Activated B cell treated with CpG ODN at 0.5 μM for 24 hours (primary cell): ENCODE measurements at regions not wholly inside any gene's neighbourhood (a gene's known extent, or its start where the extent isn't known, plus 50 kb on each side); places are given as distances from the start of the nearest gene placed in this dataset.

Experiments used
- ATAC-seq: fragments of 200-7000 bp; cut with Tn5 transposase; one replicate; pipeline ENCODE4 v1.10.0; 2021; ENCODE audit warnings: low read depth, mild to moderate bottlenecking, moderate library complexity
- CTCF ChIA-PET: fragments of 350-600 bp; sonication (Branson Sonifier 250); formaldehyde crosslinking; loops from one replicate; lab custom pipeline; 2021; ENCODE audit warnings: antibody characterized with exemption; lab: Charles Lee
- POLR2A ChIA-PET: fragments of 350-600 bp; sonication (Branson Sonifier 250); formaldehyde crosslinking; loops from one replicate; lab custom pipeline; 2021; ENCODE audit warnings: antibody characterized with exemption; lab: Charles Lee
- DNase-seq: peaks from one replicate; pipeline ENCODE4 v3.0.0; 2022
- H3K27ac Mint-ChIP-seq: one replicate; pipeline ENCODE4 v1.8.0; 2020; ENCODE audit warnings: mixed read lengths
- H3K27me3 Mint-ChIP-seq: one replicate; pipeline ENCODE4 v1.8.0; 2021; ENCODE audit warnings: mixed read lengths
- H3K36me3 Mint-ChIP-seq: one replicate; pipeline ENCODE4 v1.8.0; 2021; ENCODE audit warnings: low read depth, mixed read lengths
- H3K4me1 Mint-ChIP-seq: one replicate; pipeline ENCODE4 v1.8.0; 2021; ENCODE audit warnings: mixed read lengths
- H3K4me3 Mint-ChIP-seq: one replicate; pipeline ENCODE4 v1.8.0; 2020; ENCODE audit warnings: mild to moderate bottlenecking, mixed read lengths
- H3K9me3 Mint-ChIP-seq: one replicate; pipeline ENCODE4 v1.8.0; 2020; ENCODE audit warnings: mixed read lengths
- intact Hi-C: fragments of 100-400 bp; cut with micrococcal nuclease; formaldehyde crosslinking; loops from one replicate; pipeline ENCODE4 v1.15.1; 2024
- TF ChIP-seq, protein P1 (sequence below): fragments of 200-600 bp; IDR thresholded peaks from one replicate; pipeline ENCODE4 v1.8.0; 2022; ENCODE audit warnings: antibody characterized with exemption, mild to moderate bottlenecking

- DNase-seq (no peak), ATAC-seq (no peak)
- Mint-ChIP-seq H3K27me3 (peaks cover 6% of the 10 kb centered on the region), H3K4me1 (no peaks in the 10 kb centered on the region), H3K4me3 (no peak overlapping the region), H3K9me3 (peaks cover 4% of the 10 kb centered on the region), H3K36me3 (no peaks in the 10 kb centered on the region), H3K27ac (no peak overlapping the region)
- ChIA-PET CTCF (no interaction called here), POLR2A (no interaction called here)
- TF ChIP-seq, protein P1, sequence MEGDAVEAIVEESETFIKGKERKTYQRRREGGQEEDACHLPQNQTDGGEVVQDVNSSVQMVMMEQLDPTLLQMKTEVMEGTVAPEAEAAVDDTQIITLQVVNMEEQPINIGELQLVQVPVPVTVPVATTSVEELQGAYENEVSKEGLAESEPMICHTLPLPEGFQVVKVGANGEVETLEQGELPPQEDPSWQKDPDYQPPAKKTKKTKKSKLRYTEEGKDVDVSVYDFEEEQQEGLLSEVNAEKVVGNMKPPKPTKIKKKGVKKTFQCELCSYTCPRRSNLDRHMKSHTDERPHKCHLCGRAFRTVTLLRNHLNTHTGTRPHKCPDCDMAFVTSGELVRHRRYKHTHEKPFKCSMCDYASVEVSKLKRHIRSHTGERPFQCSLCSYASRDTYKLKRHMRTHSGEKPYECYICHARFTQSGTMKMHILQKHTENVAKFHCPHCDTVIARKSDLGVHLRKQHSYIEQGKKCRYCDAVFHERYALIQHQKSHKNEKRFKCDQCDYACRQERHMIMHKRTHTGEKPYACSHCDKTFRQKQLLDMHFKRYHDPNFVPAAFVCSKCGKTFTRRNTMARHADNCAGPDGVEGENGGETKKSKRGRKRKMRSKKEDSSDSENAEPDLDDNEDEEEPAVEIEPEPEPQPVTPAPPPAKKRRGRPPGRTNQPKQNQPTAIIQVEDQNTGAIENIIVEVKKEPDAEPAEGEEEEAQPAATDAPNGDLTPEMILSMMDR, result no peak
- intact Hi-C loops, result no loop called here
Observed at GRCh38 chr11:44446996-44447771, 118.3 kb upstream of the CD82 start.

- CTCF ChIA-PET, result no interaction called here
- H3K36me3 Mint-ChIP-seq, result no peaks in the 10 kb centered on the region
- no peaks in the 10 kb centered on the region for H3K27me3 Mint-ChIP-seq
Observed at GRCh38 chr11:44450295-44450932, 115.0 kb upstream of the CD82 start.

DNA sequence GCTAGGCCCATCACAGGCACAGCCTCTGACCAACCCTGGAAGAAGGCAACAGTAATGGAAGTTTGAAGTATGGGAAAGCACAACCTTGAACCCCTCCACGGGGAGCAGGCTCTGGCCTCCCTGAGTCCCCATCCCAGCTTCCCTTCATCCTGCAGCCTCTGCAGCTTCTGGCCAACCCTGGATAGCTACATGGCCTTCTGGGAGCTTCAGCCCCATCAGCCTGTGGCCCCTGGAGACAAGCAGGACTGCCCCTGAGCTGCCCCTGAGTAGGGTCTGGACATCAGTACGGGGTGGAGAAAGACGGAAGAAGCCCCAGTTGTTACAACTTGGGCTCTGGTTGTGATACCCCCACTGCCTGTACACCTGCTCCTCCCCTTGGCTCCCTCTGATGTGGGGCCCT is 113.8 kb upstream of the CD82 start:
- intact Hi-C loops, result no loop called here
- no peak overlapping the region for H3K27ac Mint-ChIP-seq
- TF ChIP-seq, protein P1, result no peak
- H3K4me1 Mint-ChIP-seq, result no peaks in the 10 kb centered on the region
- H3K27me3 Mint-ChIP-seq, result no peaks in the 10 kb centered on the region
- H3K36me3 Mint-ChIP-seq, result no peaks in the 10 kb centered on the region
- no peak overlapping the region for H3K4me3 Mint-ChIP-seq
- POLR2A ChIA-PET, result no interaction called here
- ATAC-seq, result no peak
- no peak for DNase-seq
- H3K9me3 Mint-ChIP-seq, result no peaks in the 10 kb centered on the region
- CTCF ChIA-PET, result no interaction called here

More at GRCh38 chr11:44450295-44450932, 115.0 kb upstream of the CD82 start:
- TF ChIP-seq, protein P1, result no peak
- no peak overlapping the region for H3K27ac Mint-ChIP-seq
- DNase-seq, result no peak
- intact Hi-C loops, result no loop called here
- H3K4me1 Mint-ChIP-seq, result no peaks in the 10 kb centered on the region
- no peak for ATAC-seq
- H3K9me3 Mint-ChIP-seq, result no peaks in the 10 kb centered on the region
- no peak overlapping the region for H3K4me3 Mint-ChIP-seq
- POLR2A ChIA-PET, result no interaction called here

- no peak for ATAC-seq
Observed at GRCh38 chr11:44452827-44453572, 112.5 kb upstream of the CD82 start.

More at GRCh38 chr11:44452827-44453572, 112.5 kb upstream of the CD82 start:
- Mint-ChIP-seq H3K4me1 (no peaks in the 10 kb centered on the region), H3K9me3 (no peaks in the 10 kb centered on the region), H3K36me3 (no peaks in the 10 kb centered on the region), H3K27ac (no peak overlapping the region), H3K4me3 (no peak overlapping the region), H3K27me3 (no peaks in the 10 kb centered on the region)
- TF ChIP-seq, protein P1, result no peak
- CTCF ChIA-PET, result no interaction called here
- POLR2A ChIA-PET, result no interaction called here
- intact Hi-C loops, result no loop called here
- DNase-seq, result no peak
